Testis (tissue), 2 donors: ENCODE measurements at regions not wholly inside any gene's neighbourhood (a gene's known extent, or its start where the extent isn't known, plus 50 kb on each side); places are given as distances from the start of the nearest gene placed in this dataset.
"Not testable (repeated sequence)": the region's sequence is repeated elsewhere in the genome, so short reads cannot be mapped to it uniquely, and the experiment has no call there.

ENCODE experiments used
- CTCF ChIP-seq, 3 experiments: fragments of 450-650 bp in 2 of 3; fragments of 200-600 bp in 1 of 3; sonication (generic) in 1 of 3; IDR thresholded peaks; one replicate each; pipeline ENCODE4 v1.5.1; 2016 to 2019; ENCODE audit warnings: antibody characterized with exemption in 3 of 3, mild to moderate bottlenecking in 2 of 3, moderate library complexity in 1 of 3
- POLR2A ChIP-seq: fragments of 450-650 bp; IDR thresholded peaks from one replicate; pipeline ENCODE4 v1.6.1; 2017; ENCODE audit warnings: antibody characterized with exemption, mild to moderate bottlenecking, moderate library complexity

GRCh38 chr4:131976133-131977002 lies 1172.7 kb upstream of the PCDH10 start:
- not testable (repeated sequence) for TF ChIP-seq CTCF (IDR thresholded peaks at IDR 0.05); POLR2A
